ENCODE measurements at regions not wholly inside any gene's neighbourhood (a gene's known extent, or its start where the extent isn't known, plus 50 kb on each side); places are given as distances from the start of the nearest gene placed in this dataset.

DNA sequence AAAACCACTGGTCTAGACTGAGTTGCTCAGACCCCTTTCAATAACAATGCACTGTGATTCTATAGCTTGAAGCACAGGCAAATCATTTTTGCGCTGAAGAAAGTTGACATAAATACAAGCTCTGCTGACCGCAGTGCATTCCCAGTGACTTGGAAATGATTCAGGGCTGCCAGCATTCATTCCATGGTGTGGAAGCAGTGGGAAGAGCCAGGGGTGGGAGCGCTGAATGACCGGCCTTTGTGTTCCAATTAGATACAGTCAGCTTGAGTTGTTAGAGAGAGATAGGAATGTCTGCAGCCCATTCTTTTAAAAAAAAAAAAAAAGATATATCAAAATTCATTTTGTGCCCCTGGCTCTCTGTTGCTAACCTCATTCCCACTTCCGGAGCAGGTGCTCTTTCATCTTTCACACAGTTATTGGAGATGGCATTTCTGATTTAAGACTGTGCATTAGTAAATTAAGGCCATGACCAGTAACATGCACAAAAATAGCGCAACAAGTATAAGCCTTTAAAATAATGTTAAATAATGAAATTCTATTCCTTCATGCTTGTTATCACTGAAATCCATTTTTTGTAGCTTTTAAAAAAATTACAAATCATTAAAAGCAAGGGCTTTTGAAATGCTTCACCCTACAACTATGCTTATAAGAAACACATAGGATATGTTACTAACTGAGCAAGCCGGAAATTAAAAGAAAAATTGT lies 59.4 kb upstream of the CTLA4 start:
- H3K4me3 ChIP-seq (ENCODE audit: low read depth in 2 of 2, low read length in 2 of 2), result no peak overlapping the region
- no peaks in the 10 kb centered on the region for H3K4me1 ChIP-seq (ENCODE audit: control insufficient read depth, insufficient read depth, low read length)
- no peaks in the 10 kb centered on the region for H3K27me3 ChIP-seq (ENCODE audit: control insufficient read depth, insufficient read depth, low read length)
- no peak for DNase-seq (ENCODE audit: low read depth, low spot score)
- ATAC-seq, result peak; percentile 69
- no peaks in the 10 kb centered on the region for H3K36me3 ChIP-seq (ENCODE audit: control insufficient read depth, insufficient read depth, low read length)
- CTCF ChIA-PET, result no interaction called here
- no TSS peak for BruUV-seq (replicated peaks)
- TF ChIP-seq SIN3A (IDR thresholded peaks at IDR 0.05; ENCODE audit: borderline replicate concordance, insufficient read depth, low read depth, low read length), result no peak
- TF ChIP-seq, protein P1, sequence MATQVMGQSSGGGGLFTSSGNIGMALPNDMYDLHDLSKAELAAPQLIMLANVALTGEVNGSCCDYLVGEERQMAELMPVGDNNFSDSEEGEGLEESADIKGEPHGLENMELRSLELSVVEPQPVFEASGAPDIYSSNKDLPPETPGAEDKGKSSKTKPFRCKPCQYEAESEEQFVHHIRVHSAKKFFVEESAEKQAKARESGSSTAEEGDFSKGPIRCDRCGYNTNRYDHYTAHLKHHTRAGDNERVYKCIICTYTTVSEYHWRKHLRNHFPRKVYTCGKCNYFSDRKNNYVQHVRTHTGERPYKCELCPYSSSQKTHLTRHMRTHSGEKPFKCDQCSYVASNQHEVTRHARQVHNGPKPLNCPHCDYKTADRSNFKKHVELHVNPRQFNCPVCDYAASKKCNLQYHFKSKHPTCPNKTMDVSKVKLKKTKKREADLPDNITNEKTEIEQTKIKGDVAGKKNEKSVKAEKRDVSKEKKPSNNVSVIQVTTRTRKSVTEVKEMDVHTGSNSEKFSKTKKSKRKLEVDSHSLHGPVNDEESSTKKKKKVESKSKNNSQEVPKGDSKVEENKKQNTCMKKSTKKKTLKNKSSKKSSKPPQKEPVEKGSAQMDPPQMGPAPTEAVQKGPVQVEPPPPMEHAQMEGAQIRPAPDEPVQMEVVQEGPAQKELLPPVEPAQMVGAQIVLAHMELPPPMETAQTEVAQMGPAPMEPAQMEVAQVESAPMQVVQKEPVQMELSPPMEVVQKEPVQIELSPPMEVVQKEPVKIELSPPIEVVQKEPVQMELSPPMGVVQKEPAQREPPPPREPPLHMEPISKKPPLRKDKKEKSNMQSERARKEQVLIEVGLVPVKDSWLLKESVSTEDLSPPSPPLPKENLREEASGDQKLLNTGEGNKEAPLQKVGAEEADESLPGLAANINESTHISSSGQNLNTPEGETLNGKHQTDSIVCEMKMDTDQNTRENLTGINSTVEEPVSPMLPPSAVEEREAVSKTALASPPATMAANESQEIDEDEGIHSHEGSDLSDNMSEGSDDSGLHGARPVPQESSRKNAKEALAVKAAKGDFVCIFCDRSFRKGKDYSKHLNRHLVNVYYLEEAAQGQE (IDR thresholded peaks at IDR 0.05; ENCODE audit: insufficient read depth in 1 of 2, low read depth in 2 of 2, low read length in 1 of 2), result no peak
- TF ChIP-seq, protein P2, sequence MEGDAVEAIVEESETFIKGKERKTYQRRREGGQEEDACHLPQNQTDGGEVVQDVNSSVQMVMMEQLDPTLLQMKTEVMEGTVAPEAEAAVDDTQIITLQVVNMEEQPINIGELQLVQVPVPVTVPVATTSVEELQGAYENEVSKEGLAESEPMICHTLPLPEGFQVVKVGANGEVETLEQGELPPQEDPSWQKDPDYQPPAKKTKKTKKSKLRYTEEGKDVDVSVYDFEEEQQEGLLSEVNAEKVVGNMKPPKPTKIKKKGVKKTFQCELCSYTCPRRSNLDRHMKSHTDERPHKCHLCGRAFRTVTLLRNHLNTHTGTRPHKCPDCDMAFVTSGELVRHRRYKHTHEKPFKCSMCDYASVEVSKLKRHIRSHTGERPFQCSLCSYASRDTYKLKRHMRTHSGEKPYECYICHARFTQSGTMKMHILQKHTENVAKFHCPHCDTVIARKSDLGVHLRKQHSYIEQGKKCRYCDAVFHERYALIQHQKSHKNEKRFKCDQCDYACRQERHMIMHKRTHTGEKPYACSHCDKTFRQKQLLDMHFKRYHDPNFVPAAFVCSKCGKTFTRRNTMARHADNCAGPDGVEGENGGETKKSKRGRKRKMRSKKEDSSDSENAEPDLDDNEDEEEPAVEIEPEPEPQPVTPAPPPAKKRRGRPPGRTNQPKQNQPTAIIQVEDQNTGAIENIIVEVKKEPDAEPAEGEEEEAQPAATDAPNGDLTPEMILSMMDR (IDR thresholded peaks at IDR 0.05), result no peak
- no peak for TF ChIP-seq TCF7L2 (IDR thresholded peaks at IDR 0.05; ENCODE audit: low read depth, low read length)
- no peak for TF ChIP-seq POLR2AphosphoS5 (IDR thresholded peaks at IDR 0.05; ENCODE audit: low read depth, low read length)
- intact Hi-C loops (cut with micrococcal nuclease; ENCODE audit: unreplicated experiment) (no loop called here), in situ Hi-C loops (cut with HindIII; ENCODE audit: low pct_unique_long_range_greater_than_20kb, low sequenced_read_pairs) (no loop called here)
- POLR2A ChIA-PET, result no interaction called here
- no peaks in the 10 kb centered on the region for H3K9me3 ChIP-seq (ENCODE audit: control insufficient read depth, insufficient read depth, low read depth, low read length)
- H3K27ac ChIP-seq (ENCODE audit: low read length), result no peak overlapping the region

- Histone ChIP-seq H3K27me3 (ENCODE audit: control insufficient read depth, insufficient read depth, low read length) (no peaks in the 10 kb centered on the region), H3K27ac (ENCODE audit: low read length) (no peak overlapping the region), H3K4me1 (ENCODE audit: control insufficient read depth, insufficient read depth, low read length) (no peaks in the 10 kb centered on the region), H3K4me3 (ENCODE audit: low read depth in 2 of 2, low read length in 2 of 2) (no peak overlapping the region), H3K36me3 (ENCODE audit: control insufficient read depth, insufficient read depth, low read length) (no peaks in the 10 kb centered on the region), H3K9me3 (ENCODE audit: control insufficient read depth, insufficient read depth, low read depth, low read length) (no peaks in the 10 kb centered on the region)
- DNase-seq (ENCODE audit: low read depth, low spot score) (no peak), ATAC-seq (no peak)
- in situ Hi-C loops (cut with HindIII; ENCODE audit: low pct_unique_long_range_greater_than_20kb, low sequenced_read_pairs), result no loop called here
- BruUV-seq (replicated peaks), result no TSS peak
- ChIA-PET CTCF (no interaction called here), POLR2A (no interaction called here)
- TF ChIP-seq, protein P1 (IDR thresholded peaks at IDR 0.05; ENCODE audit: insufficient read depth in 1 of 2, low read depth in 2 of 2, low read length in 1 of 2), result no peak
- TF ChIP-seq, protein P2 (IDR thresholded peaks at IDR 0.05), result no peak
- TF ChIP-seq SIN3A (IDR thresholded peaks at IDR 0.05; ENCODE audit: borderline replicate concordance, insufficient read depth, low read depth, low read length) (no peak), POLR2AphosphoS5 (IDR thresholded peaks at IDR 0.05; ENCODE audit: low read depth, low read length) (no peak), TCF7L2 (IDR thresholded peaks at IDR 0.05; ENCODE audit: low read depth, low read length) (no peak)
- intact Hi-C loops (cut with micrococcal nuclease; ENCODE audit: unreplicated experiment), result no loop called here
Measured at GRCh38 chr2:203809084-203809521, 58.5 kb upstream of the CTLA4 start.

Data from Panc1 (cell line).